WTC11 (cell line): ENCODE measurements at regions not wholly inside any gene's neighbourhood (a gene's known extent, or its start where the extent isn't known, plus 50 kb on each side); places are given as distances from the start of the nearest gene placed in this dataset.

Experiments
- ATAC-seq: fragments of 200-7000 bp; cut with Tn5 transposase; 2 replicates; pipeline ENCODE4 v1.10.0; 2021; ENCODE audit warnings: mild to moderate bottlenecking, moderate library complexity
- CTCF ChIA-PET: fragments of 300-600 bp; sonication (Branson Sonifier 250); formaldehyde crosslinking; loops from one replicate; lab custom pipeline; 2021; ENCODE audit warnings: antibody characterized with exemption; lab: Charles Lee
- POLR2A ChIA-PET: fragments of 350-600 bp; sonication (Branson Sonifier 250); formaldehyde crosslinking; loops from one replicate; lab custom pipeline; 2021; ENCODE audit warnings: antibody characterized with exemption; lab: Charles Lee
- DNase-seq: peaks from one replicate; pipeline ENCODE4 v3.0.0; 2021; ENCODE audit warnings: low spot score
- H3K27ac Mint-ChIP-seq: 2 replicates; pipeline ENCODE4 v1.8.0; 2021; ENCODE audit warnings: mixed read lengths
- H3K27me3 Mint-ChIP-seq: 2 replicates; pipeline ENCODE4 v1.8.0; 2021; ENCODE audit warnings: low read depth, mild to moderate bottlenecking, moderate library complexity, mixed read lengths
- H3K36me3 Mint-ChIP-seq: 2 replicates; pipeline ENCODE4 v1.8.0; 2021; ENCODE audit warnings: mixed read lengths
- H3K4me1 Mint-ChIP-seq: 2 replicates; pipeline ENCODE4 v1.8.0; 2022; ENCODE audit warnings: mixed read lengths
- H3K4me3 Mint-ChIP-seq: 2 replicates; pipeline ENCODE4 v1.8.0; 2021; ENCODE audit warnings: mild to moderate bottlenecking, moderate library complexity, mixed read lengths
- H3K9me3 Mint-ChIP-seq: 2 replicates; pipeline ENCODE4 v1.8.0; 2021; ENCODE audit warnings: mixed read lengths
- ETV6 ChIP-seq: sonication (generic); formaldehyde crosslinking; IDR thresholded peaks from 2 replicates; pipeline ENCODE4 v1.8.1; 2022; ENCODE audit warnings: mild to moderate bottlenecking, missing genetic modification reagents
- GRHL2 ChIP-seq: fragments of 250-450 bp; sonication (Bioruptor Pico); IDR thresholded peaks from 2 replicates; pipeline ENCODE4 v1.8.0; 2022; ENCODE audit warnings: mild to moderate bottlenecking, moderate library complexity; ENCODE audit not compliant: insufficient replicate concordance, severe bottlenecking
- JUN ChIP-seq: sonication (generic); formaldehyde crosslinking; IDR thresholded peaks from 2 replicates; pipeline ENCODE4 v1.8.0; 2023; ENCODE audit warnings: mild to moderate bottlenecking, missing genetic modification reagents
- MXD4 ChIP-seq: fragments of 250-450 bp; sonication (Bioruptor Pico); IDR thresholded peaks from 2 replicates; pipeline ENCODE4 v1.8.0; 2021; ENCODE audit warnings: mild to moderate bottlenecking, moderate library complexity, borderline replicate concordance
- SMAD4 ChIP-seq: sonication (generic); formaldehyde crosslinking; IDR thresholded peaks from 2 replicates; pipeline ENCODE4 v1.8.0; 2022; ENCODE audit warnings: mild to moderate bottlenecking, missing genetic modification reagents
- SOX15 ChIP-seq: fragments of 250-450 bp; sonication (Bioruptor Pico); IDR thresholded peaks from 2 replicates; pipeline ENCODE4 v1.9.0; 2021; ENCODE audit warnings: mild to moderate bottlenecking
- ZNF121 ChIP-seq: sonication (generic); formaldehyde crosslinking; IDR thresholded peaks from 2 replicates; pipeline ENCODE4 v1.8.0; 2023; ENCODE audit warnings: missing genetic modification reagents
- ZNF138 ChIP-seq: sonication (generic); formaldehyde crosslinking; conservative IDR thresholded peaks from 2 replicates; pipeline ENCODE4 v1.8.1; 2022; ENCODE audit warnings: mild to moderate bottlenecking, moderate library complexity, missing genetic modification reagents
- ZNF219 ChIP-seq: sonication (generic); formaldehyde crosslinking; IDR thresholded peaks from 2 replicates; pipeline ENCODE4 v1.8.0; 2023; ENCODE audit warnings: missing genetic modification reagents, mild to moderate bottlenecking, borderline replicate concordance
- ZNF232 ChIP-seq: sonication (generic); formaldehyde crosslinking; IDR thresholded peaks from 2 replicates; pipeline ENCODE4 v1.8.0; 2022; ENCODE audit warnings: mild to moderate bottlenecking, missing genetic modification reagents
- ZNF317 ChIP-seq: sonication (generic); formaldehyde crosslinking; IDR thresholded peaks from 2 replicates; pipeline ENCODE4 v1.8.1; 2023; ENCODE audit warnings: low read depth, mild to moderate bottlenecking, moderate library complexity, missing genetic modification reagents, borderline replicate concordance
- ZNF416 ChIP-seq: fragments of 250-450 bp; sonication (Bioruptor Pico); IDR thresholded peaks from 2 replicates; pipeline ENCODE4 v1.9.0; 2021; ENCODE audit warnings: mild to moderate bottlenecking, inconsistent platforms
- ZNF671 ChIP-seq: fragments of 250-450 bp; sonication (Bioruptor Pico); IDR thresholded peaks from 2 replicates; pipeline ENCODE4 v1.8.0; 2021; ENCODE audit warnings: mild to moderate bottlenecking
- TF ChIP-seq, protein P1 (sequence below): fragments of 250-450 bp; sonication (Bioruptor Pico); IDR thresholded peaks from 2 replicates; pipeline ENCODE4 v2.1.2; 2022; ENCODE audit warnings: mild to moderate bottlenecking, moderate library complexity
- TF ChIP-seq, protein P2 (sequence below): sonication (generic); formaldehyde crosslinking; IDR thresholded peaks from 2 replicates; pipeline ENCODE4 v1.8.1; 2022; ENCODE audit warnings: mild to moderate bottlenecking, moderate library complexity, missing genetic modification reagents
- TF ChIP-seq, protein P3 (sequence below): fragments of 250-450 bp; sonication (Bioruptor Pico); IDR thresholded peaks from 2 replicates; pipeline ENCODE4 v1.9.0; 2021; ENCODE audit warnings: moderate library complexity, mild to moderate bottlenecking, inconsistent platforms, borderline replicate concordance
- TF ChIP-seq, protein P4 (sequence below): sonication (generic); formaldehyde crosslinking; IDR thresholded peaks from 2 replicates; pipeline ENCODE4 v1.8.0; 2022; ENCODE audit warnings: mild to moderate bottlenecking, missing genetic modification reagents
- TF ChIP-seq, protein P5 (sequence below): sonication (generic); formaldehyde crosslinking; IDR thresholded peaks from 2 replicates; pipeline ENCODE4 v1.8.0; 2023; ENCODE audit warnings: mild to moderate bottlenecking, missing genetic modification reagents

DNA sequence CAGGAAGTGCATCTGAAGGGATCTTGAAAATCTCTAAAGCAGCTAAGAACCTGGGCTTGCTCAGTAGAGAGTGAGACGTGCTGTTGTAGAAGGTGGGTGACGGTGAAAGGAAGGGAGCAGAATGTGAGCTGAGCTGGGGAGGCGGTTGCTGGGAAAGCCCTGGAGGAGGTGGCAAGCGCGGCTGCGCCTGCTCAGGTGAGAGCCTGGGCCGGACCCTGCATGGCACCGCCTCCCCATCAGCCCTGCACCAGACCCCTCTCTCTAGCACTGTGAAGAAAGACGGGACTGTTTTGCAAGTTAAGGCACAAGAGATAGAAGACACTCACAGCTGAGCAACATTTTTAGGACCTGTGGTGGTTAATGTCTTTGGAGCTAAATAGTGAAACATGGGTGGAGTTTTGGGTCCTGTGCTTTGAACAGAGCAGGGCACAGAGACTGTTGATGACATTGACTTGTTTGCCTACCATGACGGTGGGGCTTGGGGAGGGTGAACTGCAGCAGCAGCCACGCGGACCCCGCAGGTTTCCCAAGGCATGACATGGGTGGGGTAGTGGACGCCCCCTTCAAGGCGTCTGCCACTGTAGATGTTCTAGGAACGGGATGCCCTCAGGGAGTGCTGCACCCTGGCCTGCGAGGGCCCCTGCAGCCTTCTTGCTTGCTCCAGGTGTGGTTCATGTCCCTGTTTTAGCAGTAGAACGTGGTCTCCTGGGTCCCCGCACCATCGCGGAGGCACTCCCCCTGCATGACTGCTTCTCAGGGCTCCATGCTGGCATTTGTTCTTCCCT, 245.3 kb downstream of the TSN start:
- H3K4me3 Mint-ChIP-seq, result no peak overlapping the region
- POLR2A ChIA-PET, result no interaction called here

DNA sequence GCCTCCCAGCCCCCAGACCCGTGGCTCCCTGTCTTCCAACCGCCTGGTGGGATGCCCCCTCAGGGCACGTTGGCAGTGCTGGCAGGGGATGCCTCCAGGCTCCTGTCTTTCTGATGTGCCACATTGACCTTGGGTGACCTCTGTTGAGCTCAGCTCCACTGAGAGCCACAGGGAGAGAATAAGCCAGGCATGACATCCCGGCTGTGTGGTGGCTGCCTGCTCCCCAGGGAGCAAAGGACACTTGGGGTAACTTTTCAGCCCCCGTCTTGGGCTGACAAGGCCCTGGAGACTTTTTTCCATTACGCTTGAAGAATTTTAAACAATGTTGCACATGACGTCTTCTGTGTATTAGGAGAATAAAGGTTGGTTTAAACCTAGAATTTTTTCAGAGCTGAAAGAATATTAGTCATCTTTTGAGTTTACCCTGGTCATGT, 246.0 kb downstream of the TSN start:
- Mint-ChIP-seq H3K36me3 (no peaks in the 10 kb centered on the region), H3K9me3 (peaks cover 3% of the 10 kb centered on the region; the same call in 1 of the 2 replicates), H3K27me3 (no peaks in the 10 kb centered on the region), H3K4me3 (no peak overlapping the region), H3K4me1 (peaks cover 9% of the 10 kb centered on the region; the same call in 1 of the 2 replicates), H3K27ac (no peak overlapping the region)
- no peak for TF ChIP-seq SOX15 (CRISPR knock-in tag)
- TF ChIP-seq, protein P1, sequence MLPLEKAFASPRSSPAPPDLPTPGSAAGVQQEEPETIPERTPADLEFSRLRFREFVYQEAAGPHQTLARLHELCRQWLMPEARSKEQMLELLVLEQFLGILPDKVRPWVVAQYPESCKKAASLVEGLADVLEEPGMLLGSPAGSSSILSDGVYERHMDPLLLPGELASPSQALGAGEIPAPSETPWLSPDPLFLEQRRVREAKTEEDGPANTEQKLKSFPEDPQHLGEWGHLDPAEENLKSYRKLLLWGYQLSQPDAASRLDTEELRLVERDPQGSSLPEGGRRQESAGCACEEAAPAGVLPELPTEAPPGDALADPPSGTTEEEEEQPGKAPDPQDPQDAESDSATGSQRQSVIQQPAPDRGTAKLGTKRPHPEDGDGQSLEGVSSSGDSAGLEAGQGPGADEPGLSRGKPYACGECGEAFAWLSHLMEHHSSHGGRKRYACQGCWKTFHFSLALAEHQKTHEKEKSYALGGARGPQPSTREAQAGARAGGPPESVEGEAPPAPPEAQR, result no peak
- TF ChIP-seq, protein P2, sequence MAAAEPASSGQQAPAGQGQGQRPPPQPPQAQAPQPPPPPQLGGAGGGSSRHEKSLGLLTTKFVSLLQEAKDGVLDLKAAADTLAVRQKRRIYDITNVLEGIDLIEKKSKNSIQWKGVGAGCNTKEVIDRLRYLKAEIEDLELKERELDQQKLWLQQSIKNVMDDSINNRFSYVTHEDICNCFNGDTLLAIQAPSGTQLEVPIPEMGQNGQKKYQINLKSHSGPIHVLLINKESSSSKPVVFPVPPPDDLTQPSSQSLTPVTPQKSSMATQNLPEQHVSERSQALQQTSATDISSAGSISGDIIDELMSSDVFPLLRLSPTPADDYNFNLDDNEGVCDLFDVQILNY (CRISPR knock-in tag), result no peak
- no peak for TF ChIP-seq ETV6 (CRISPR knock-in tag)
- TF ChIP-seq, protein P3, sequence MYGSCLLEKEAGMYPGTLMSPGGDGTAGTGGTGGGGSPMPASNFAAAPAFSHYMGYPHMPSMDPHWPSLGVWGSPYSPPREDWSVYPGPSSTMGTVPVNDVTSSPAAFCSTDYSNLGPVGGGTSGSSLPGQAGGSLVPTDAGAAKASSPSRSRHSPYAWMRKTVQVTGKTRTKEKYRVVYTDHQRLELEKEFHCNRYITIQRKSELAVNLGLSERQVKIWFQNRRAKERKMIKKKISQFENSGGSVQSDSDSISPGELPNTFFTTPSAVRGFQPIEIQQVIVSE (CRISPR knock-in tag), result no peak
- no peak for TF ChIP-seq MXD4 (CRISPR knock-in tag)
- POLR2A ChIA-PET, result no interaction called here
- CTCF ChIA-PET, result no interaction called here
- DNase-seq (no peak), ATAC-seq (no peak)

More for the DNA sequence above, 245.3 kb downstream of the TSN start:
- DNase-seq (no peak), ATAC-seq (no peak)
- H3K27ac Mint-ChIP-seq, result no peak overlapping the region
- H3K9me3 Mint-ChIP-seq, result peaks cover 4% of the 10 kb centered on the region; the same call in 1 of the 2 replicates
- CTCF ChIA-PET, result no interaction called here
- TF ChIP-seq GRHL2 (CRISPR knock-in tag), result no peak
- TF ChIP-seq, protein P2 (CRISPR knock-in tag), result no peak
- peaks cover 10% of the 10 kb centered on the region for H3K4me1 Mint-ChIP-seq
- H3K36me3 Mint-ChIP-seq, result no peaks in the 10 kb centered on the region
- H3K27me3 Mint-ChIP-seq, result no peaks in the 10 kb centered on the region

DNA sequence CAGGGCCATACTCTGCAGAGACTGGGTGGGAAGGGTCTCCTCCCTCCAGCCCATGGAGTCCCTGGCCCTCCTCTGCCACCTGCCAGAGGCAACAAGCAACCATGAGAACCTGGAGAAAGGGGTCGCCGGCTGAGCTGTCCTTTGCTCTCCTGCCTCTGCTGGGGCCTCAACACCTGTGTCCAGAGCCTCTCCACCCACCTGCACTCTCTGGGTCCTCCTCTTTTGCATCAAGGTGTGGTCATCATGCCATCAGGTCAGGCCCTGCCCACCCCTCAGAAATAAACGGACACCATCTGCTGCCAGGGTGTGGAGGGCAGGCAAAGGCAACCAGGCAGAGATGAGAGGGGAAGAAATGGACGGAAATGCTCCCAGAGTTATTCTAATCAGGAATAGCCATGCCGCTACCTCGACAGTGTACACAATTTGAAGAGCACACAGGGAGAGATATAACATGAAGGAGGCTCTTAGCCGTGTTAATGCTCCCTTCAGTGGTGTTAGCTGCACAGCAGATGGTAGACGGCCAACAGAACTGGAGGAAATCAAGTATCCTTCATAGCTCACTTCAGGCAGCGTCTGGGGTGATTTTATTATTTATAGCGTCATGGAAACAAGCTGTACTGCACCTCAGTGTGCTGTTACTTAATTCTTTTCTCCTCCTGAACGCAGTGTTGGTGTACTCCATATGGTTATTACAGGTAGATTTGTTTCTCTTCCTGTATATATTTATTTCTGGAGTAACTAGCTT, 247.9 kb downstream of the TSN start:
- DNase-seq (no peak), ATAC-seq (no peak)
- Mint-ChIP-seq H3K27ac (no peak overlapping the region), H3K4me1 (peaks cover 9% of the 10 kb centered on the region; the same call in 1 of the 2 replicates), H3K27me3 (no peaks in the 10 kb centered on the region), H3K4me3 (no peak overlapping the region), H3K9me3 (peaks cover 3% of the 10 kb centered on the region; the same call in 1 of the 2 replicates), H3K36me3 (no peaks in the 10 kb centered on the region)
- POLR2A ChIA-PET, result no interaction called here
- CTCF ChIA-PET, result interaction anchor here (1.2 kb wide), 1 partner anchor 192 kb away, joined by 4 read pairs; no protein-coding TSS in a partner anchor
- no peak for TF ChIP-seq ZNF138 (CRISPR knock-in tag)
- TF ChIP-seq ZNF416 (CRISPR knock-in tag), result no peak
- TF ChIP-seq SMAD4 (CRISPR knock-in tag), result no peak
- TF ChIP-seq, protein P4, sequence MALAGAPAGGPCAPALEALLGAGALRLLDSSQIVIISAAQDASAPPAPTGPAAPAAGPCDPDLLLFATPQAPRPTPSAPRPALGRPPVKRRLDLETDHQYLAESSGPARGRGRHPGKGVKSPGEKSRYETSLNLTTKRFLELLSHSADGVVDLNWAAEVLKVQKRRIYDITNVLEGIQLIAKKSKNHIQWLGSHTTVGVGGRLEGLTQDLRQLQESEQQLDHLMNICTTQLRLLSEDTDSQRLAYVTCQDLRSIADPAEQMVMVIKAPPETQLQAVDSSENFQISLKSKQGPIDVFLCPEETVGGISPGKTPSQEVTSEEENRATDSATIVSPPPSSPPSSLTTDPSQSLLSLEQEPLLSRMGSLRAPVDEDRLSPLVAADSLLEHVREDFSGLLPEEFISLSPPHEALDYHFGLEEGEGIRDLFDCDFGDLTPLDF (CRISPR knock-in tag), result no peak
- TF ChIP-seq ZNF121 (CRISPR knock-in tag), result no peak
- TF ChIP-seq ZNF219 (CRISPR knock-in tag), result no peak
- no peak for TF ChIP-seq ZNF671
- TF ChIP-seq MXD4 (CRISPR knock-in tag), result no peak
- no peak for TF ChIP-seq ZNF232
- TF ChIP-seq, protein P5, sequence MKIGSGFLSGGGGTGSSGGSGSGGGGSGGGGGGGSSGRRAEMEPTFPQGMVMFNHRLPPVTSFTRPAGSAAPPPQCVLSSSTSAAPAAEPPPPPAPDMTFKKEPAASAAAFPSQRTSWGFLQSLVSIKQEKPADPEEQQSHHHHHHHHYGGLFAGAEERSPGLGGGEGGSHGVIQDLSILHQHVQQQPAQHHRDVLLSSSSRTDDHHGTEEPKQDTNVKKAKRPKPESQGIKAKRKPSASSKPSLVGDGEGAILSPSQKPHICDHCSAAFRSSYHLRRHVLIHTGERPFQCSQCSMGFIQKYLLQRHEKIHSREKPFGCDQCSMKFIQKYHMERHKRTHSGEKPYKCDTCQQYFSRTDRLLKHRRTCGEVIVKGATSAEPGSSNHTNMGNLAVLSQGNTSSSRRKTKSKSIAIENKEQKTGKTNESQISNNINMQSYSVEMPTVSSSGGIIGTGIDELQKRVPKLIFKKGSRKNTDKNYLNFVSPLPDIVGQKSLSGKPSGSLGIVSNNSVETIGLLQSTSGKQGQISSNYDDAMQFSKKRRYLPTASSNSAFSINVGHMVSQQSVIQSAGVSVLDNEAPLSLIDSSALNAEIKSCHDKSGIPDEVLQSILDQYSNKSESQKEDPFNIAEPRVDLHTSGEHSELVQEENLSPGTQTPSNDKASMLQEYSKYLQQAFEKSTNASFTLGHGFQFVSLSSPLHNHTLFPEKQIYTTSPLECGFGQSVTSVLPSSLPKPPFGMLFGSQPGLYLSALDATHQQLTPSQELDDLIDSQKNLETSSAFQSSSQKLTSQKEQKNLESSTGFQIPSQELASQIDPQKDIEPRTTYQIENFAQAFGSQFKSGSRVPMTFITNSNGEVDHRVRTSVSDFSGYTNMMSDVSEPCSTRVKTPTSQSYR (CRISPR knock-in tag), result no peak
- no peak for TF ChIP-seq ZNF317 (CRISPR knock-in tag)
- no peak for TF ChIP-seq JUN (CRISPR knock-in tag)
- no peak for TF ChIP-seq ETV6 (CRISPR knock-in tag)
